HG03045 (cell line): ENCODE measurements at regions not wholly inside any gene's neighbourhood (a gene's known extent, or its start where the extent isn't known, plus 50 kb on each side); places are given as distances from the start of the nearest gene placed in this dataset.

ENCODE experiments used
- ATAC-seq: cut with Tn5 transposase; IDR thresholded peaks from one replicate; pipeline ENCODE4 v1.9.1; 2021; ENCODE audit warnings: mild to moderate bottlenecking, moderate library complexity; ENCODE audit not compliant: unreplicated experiment

- ATAC-seq = no peak
Measured at GRCh38 chr12:43102546-43103264, 449.3 kb downstream of the ADAMTS20 start.

GRCh38 chr12:43100231-43100630 is 451.8 kb downstream of the ADAMTS20 start:
- ATAC-seq = no peak

- ATAC-seq = no peak
Measured at GRCh38 chr12:43099691-43100163, 452.3 kb downstream of the ADAMTS20 start.

GRCh38 chr12:43098766-43099550 is 453.0 kb downstream of the ADAMTS20 start:
- no peak for ATAC-seq

- no peak for ATAC-seq
Measured at GRCh38 chr12:43098071-43098470, 453.9 kb downstream of the ADAMTS20 start.

GRCh38 chr12:43097471-43097870 is 454.5 kb downstream of the ADAMTS20 start:
- no peak for ATAC-seq

GRCh38 chr12:43095669-43096280 is 456.2 kb downstream of the ADAMTS20 start:
- ATAC-seq = no peak

DNA sequence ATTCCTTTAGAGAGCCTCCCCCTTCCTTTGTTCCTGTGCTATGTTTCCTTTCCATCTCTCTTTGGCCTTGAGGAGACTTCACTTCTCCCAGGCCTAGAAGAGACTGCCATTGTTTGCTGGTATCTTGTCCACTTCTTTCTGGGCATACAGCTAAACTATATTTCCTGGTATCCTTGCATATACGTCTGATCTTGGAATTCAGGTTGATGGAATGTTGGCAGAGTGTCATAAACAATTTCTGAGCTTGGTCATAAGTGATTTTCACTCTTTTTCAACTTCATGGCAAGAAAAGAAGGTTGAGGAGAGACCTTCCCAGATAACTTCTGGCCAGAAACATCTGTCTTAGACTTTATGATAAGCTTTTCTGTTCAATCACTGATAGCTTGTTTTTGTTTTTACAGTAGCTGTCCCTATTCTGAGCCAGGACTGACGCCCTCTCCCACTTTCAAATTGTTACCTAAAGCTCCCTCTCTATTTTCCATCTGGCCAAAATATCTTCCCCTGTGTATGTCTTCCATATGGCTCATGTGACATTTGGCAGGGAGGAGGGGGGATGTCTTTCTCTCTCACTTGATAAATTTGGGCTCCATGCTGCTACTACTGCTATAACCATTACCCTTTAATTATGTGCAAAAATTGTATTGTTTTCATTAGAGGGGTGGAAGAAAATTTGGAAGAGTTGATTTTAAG is 457.0 kb downstream of the ADAMTS20 start:
- no peak for ATAC-seq

GRCh38 chr12:43090981-43091380 is 461.0 kb downstream of the ADAMTS20 start:
- no peak for ATAC-seq

DNA sequence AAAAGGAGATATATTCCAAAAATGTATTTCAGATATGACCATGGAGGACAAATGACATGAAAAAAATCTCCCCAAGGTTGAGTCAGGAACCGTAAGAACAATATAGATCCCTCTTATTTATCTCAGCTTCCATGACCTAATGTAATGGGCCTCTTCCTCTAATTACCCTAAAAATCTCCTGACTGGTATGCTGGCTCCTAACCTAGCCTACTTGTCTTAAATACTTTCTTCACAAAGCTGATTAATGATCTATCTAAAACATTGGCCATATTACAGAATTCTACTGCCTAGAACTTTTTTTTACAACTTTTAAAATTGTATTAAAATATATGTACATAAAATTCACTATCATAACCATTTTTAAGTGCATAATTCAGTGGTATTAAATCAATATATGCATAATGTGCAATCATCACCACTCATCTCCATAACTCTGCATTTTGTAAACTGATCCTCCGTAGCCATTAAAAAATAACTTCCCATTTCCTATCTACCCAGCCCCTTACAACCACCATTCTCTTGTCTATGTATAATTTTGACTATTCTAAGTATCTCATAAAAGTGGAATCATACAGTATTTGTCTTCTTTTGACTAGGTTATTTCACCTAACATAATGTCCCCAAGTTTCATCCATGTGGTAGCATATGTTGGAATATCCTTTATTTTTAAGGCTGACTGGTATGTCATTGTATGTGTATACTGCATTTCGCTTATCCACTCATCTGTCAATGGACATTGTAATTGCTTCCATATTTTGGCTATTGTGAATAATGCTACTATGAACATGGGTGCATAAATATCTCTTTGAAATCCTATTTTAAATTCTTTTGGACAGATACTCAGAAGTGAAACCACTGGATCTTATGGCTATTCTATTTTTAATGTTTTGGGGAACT is 464.6 kb downstream of the ADAMTS20 start:
- no peak for ATAC-seq

- ATAC-seq = no peak
Measured at GRCh38 chr12:43079476-43079875, 472.5 kb downstream of the ADAMTS20 start.

DNA sequence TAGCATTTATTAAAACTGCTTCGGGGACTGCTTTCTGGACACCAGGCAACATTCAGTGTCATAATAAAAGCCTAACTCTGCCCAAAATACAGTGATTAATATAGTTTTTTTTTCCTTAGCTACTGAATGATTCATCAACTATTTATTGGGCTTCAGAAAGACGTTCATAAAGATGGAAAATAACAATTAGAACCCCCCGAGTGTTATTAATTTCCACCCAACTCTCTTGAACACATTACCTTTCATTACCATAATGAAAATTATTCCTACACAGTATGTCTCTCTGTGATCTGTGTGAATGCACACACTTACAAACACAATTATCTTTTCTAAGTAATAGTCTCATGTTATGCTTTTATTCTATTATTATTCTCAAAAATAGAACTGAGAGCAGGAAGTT is 473.0 kb downstream of the ADAMTS20 start:
- ATAC-seq = no peak

GRCh38 chr12:43072431-43072830 is 479.6 kb downstream of the ADAMTS20 start:
- ATAC-seq = no peak

- ATAC-seq = no peak
Measured at GRCh38 chr12:43069768-43070221, 480.2 kb upstream of the PRICKLE1 start.

GRCh38 chr12:43066471-43066870 is 476.9 kb upstream of the PRICKLE1 start:
- ATAC-seq = no peak

- ATAC-seq = no peak
Measured at GRCh38 chr12:43063650-43064049, 474.1 kb upstream of the PRICKLE1 start.

DNA sequence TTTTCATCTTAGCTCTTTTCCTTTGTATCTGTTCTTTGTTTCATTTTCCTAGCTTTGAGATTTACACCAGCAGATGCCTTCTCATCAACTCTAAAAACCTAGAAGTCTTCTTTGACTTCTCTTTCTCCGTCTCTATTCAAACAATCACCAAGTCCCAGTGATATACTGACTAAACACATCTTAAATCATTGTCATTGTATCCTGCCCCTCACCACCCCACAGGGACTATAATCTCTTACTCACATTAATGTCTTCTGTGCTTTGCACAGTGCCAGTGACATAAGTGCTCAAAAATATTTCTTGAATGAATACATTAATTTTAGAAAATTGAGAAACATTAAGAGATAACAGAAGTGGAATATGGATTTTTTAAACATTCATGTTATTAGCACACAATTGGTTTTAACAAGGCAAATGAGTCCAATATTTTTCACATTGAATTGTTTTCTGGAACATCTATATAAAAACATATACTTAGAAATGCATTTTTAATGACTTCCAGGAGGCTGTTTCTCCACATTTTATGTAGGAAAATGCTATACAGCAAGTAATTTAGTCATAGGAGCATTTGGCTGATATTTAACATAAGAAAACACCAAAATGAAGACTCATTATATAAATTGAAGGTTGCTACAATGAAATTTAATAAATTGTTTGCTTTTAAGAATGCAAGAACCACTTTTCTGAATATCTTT is 472.8 kb upstream of the PRICKLE1 start:
- no peak for ATAC-seq

DNA sequence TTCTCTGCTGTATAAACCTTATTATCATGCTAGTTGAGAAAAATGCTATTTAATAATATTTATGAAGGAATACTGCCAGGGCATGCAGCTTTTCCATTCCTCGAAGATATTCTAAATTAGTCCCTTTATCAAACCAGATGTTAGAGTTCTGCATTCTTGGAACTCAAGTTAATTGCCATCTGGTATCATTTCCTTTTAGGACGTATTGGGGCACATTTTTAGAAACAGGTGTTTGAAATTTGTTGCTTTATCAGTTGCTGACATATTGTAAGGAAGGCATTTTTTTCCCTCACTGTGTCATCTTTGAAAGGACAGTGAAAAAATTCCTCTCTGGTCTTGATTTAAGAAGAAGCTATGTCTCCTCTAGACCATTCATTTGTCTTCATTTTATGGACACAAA is 471.2 kb upstream of the PRICKLE1 start:
- no peak for ATAC-seq

- no peak for ATAC-seq
Measured at GRCh38 chr12:43058616-43059015, 469.1 kb upstream of the PRICKLE1 start.
